GM12878 (cell line): ENCODE measurements at regions not wholly inside any gene's neighbourhood (a gene's known extent, or its start where the extent isn't known, plus 50 kb on each side); places are given as distances from the start of the nearest gene placed in this dataset.

Experiments
- CBFB ChIP-seq: IDR thresholded peaks from 2 replicates; pipeline ENCODE4 v1.6.1; 2016; ENCODE audit warnings: antibody characterized with exemption, low read depth
- MTA3 ChIP-seq: IDR thresholded peaks from 2 replicates; pipeline ENCODE4 v1.6.1; 2012; ENCODE audit warnings: low read length, inconsistent platforms, borderline replicate concordance
- NR2C2 ChIP-seq: IDR thresholded peaks from 2 replicates; pipeline ENCODE4 v1.6.1; 2011; ENCODE audit warnings: borderline replicate concordance, low read depth; ENCODE audit not compliant: control insufficient read depth, insufficient read length
- NRF1 ChIP-seq: conservative IDR thresholded peaks from 2 replicates; pipeline ENCODE4 v1.6.1; 2011; ENCODE audit warnings: mild to moderate bottlenecking, low read depth, low read length, improper control_type of control experiment
- RB1 ChIP-seq: fragments of 450-650 bp; formaldehyde crosslinking; IDR thresholded peaks from 2 replicates; pipeline ENCODE4 v1.6.1; 2017; ENCODE audit warnings: mild to moderate bottlenecking, borderline replicate concordance
- RBBP5 ChIP-seq: fragments of 200-600 bp; sonication (generic); conservative IDR thresholded peaks from 2 replicates; pipeline ENCODE4 v1.6.1; 2016
- ZBED1 ChIP-seq: IDR thresholded peaks from 2 replicates; pipeline ENCODE4 v1.6.1; 2016; ENCODE audit warnings: borderline replicate concordance
- ZNF622 ChIP-seq: fragments of 450-650 bp; IDR thresholded peaks from 2 replicates; pipeline ENCODE4 v1.6.1; 2017; ENCODE audit warnings: mild to moderate bottlenecking, inconsistent platforms
- TF ChIP-seq, protein P1 (sequence below): IDR thresholded peaks from 2 replicates; pipeline ENCODE4 v1.6.1; 2012; ENCODE audit warnings: mild to moderate bottlenecking, low read depth, low read length
- TF ChIP-seq, protein P2 (sequence below): fragments of 450-650 bp; formaldehyde crosslinking; IDR thresholded peaks from 2 replicates; pipeline ENCODE4 v1.4.0; 2022; ENCODE audit warnings: mild to moderate bottlenecking, moderate library complexity
- TF ChIP-seq, protein P3 (sequence below): IDR thresholded peaks from 2 replicates; pipeline ENCODE4 v1.6.1; 2012; ENCODE audit warnings: low read depth, low read length, improper control_type of control experiment
- TF ChIP-seq, protein P4 (sequence below): fragments of 150-350 bp; IDR thresholded peaks from 2 replicates; pipeline ENCODE4 v1.6.1; 2016; ENCODE audit warnings: low read depth, low read length
- TF ChIP-seq, protein P5 (sequence below): fragments of 450-650 bp; IDR thresholded peaks from 2 replicates; pipeline ENCODE4 v1.6.1; 2017; ENCODE audit warnings: mild to moderate bottlenecking, moderate library complexity

DNA sequence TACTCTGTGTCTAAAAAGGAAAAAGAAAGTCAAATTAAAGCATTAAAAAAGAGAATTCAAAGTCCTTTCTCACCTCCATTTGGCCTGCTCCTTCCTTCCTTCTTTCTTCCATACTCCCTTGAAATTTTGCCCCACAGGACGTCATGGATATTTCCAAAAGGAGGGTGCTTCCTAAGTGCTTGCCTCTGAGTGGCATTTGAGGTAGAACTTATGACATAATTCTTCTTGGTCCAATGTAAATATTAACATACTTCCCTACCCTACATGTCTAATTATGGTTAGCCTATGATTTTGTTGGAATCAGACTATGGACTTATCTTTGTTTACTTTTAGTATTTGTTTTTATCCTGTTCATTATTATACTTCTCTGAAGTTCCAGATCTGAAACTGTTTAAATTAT lies 132.3 kb downstream of the PFDN4 start (continued):
- TF ChIP-seq ZNF622 (no peak), RB1 (no peak), MTA3 (no peak), NR2C2 (no peak), NRF1 (no peak), RBBP5 (no peak), CBFB (no peak), ZBED1 (no peak)
- TF ChIP-seq, protein P1, sequence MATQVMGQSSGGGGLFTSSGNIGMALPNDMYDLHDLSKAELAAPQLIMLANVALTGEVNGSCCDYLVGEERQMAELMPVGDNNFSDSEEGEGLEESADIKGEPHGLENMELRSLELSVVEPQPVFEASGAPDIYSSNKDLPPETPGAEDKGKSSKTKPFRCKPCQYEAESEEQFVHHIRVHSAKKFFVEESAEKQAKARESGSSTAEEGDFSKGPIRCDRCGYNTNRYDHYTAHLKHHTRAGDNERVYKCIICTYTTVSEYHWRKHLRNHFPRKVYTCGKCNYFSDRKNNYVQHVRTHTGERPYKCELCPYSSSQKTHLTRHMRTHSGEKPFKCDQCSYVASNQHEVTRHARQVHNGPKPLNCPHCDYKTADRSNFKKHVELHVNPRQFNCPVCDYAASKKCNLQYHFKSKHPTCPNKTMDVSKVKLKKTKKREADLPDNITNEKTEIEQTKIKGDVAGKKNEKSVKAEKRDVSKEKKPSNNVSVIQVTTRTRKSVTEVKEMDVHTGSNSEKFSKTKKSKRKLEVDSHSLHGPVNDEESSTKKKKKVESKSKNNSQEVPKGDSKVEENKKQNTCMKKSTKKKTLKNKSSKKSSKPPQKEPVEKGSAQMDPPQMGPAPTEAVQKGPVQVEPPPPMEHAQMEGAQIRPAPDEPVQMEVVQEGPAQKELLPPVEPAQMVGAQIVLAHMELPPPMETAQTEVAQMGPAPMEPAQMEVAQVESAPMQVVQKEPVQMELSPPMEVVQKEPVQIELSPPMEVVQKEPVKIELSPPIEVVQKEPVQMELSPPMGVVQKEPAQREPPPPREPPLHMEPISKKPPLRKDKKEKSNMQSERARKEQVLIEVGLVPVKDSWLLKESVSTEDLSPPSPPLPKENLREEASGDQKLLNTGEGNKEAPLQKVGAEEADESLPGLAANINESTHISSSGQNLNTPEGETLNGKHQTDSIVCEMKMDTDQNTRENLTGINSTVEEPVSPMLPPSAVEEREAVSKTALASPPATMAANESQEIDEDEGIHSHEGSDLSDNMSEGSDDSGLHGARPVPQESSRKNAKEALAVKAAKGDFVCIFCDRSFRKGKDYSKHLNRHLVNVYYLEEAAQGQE: no peak
- TF ChIP-seq, protein P2, sequence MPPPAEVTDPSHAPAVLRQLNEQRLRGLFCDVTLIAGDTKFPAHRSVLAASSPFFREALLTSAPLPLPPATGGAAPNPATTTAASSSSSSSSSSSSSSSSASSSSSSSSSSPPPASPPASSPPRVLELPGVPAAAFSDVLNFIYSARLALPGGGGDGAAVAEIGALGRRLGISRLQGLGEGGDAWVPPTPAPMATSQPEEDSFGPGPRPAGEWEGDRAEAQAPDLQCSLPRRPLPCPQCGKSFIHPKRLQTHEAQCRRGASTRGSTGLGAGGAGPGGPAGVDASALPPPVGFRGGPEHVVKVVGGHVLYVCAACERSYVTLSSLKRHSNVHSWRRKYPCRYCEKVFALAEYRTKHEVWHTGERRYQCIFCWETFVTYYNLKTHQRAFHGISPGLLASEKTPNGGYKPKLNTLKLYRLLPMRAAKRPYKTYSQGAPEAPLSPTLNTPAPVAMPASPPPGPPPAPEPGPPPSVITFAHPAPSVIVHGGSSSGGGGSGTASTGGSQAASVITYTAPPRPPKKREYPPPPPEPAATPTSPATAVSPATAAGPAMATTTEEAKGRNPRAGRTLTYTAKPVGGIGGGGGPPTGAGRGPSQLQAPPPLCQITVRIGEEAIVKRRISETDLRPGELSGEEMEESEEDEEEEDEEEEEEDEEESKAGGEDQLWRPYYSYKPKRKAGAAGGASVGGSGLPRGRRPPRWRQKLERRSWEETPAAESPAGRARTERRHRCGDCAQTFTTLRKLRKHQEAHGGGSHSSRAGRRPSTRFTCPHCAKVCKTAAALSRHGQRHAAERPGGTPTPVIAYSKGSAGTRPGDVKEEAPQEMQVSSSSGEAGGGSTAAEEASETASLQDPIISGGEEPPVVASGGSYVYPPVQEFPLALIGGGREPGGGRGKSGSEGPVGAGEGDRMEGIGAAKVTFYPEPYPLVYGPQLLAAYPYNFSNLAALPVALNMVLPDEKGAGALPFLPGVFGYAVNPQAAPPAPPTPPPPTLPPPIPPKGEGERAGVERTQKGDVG: no peak
- TF ChIP-seq, protein P3, sequence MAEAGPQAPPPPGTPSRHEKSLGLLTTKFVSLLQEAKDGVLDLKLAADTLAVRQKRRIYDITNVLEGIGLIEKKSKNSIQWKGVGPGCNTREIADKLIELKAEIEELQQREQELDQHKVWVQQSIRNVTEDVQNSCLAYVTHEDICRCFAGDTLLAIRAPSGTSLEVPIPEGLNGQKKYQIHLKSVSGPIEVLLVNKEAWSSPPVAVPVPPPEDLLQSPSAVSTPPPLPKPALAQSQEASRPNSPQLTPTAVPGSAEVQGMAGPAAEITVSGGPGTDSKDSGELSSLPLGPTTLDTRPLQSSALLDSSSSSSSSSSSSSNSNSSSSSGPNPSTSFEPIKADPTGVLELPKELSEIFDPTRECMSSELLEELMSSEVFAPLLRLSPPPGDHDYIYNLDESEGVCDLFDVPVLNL: no peak
- TF ChIP-seq, protein P4, sequence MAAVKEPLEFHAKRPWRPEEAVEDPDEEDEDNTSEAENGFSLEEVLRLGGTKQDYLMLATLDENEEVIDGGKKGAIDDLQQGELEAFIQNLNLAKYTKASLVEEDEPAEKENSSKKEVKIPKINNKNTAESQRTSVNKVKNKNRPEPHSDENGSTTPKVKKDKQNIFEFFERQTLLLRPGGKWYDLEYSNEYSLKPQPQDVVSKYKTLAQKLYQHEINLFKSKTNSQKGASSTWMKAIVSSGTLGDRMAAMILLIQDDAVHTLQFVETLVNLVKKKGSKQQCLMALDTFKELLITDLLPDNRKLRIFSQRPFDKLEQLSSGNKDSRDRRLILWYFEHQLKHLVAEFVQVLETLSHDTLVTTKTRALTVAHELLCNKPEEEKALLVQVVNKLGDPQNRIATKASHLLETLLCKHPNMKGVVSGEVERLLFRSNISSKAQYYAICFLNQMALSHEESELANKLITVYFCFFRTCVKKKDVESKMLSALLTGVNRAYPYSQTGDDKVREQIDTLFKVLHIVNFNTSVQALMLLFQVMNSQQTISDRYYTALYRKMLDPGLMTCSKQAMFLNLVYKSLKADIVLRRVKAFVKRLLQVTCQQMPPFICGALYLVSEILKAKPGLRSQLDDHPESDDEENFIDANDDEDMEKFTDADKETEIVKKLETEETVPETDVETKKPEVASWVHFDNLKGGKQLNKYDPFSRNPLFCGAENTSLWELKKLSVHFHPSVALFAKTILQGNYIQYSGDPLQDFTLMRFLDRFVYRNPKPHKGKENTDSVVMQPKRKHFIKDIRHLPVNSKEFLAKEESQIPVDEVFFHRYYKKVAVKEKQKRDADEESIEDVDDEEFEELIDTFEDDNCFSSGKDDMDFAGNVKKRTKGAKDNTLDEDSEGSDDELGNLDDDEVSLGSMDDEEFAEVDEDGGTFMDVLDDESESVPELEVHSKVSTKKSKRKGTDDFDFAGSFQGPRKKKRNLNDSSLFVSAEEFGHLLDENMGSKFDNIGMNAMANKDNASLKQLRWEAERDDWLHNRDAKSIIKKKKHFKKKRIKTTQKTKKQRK: no peak
- TF ChIP-seq, protein P5, sequence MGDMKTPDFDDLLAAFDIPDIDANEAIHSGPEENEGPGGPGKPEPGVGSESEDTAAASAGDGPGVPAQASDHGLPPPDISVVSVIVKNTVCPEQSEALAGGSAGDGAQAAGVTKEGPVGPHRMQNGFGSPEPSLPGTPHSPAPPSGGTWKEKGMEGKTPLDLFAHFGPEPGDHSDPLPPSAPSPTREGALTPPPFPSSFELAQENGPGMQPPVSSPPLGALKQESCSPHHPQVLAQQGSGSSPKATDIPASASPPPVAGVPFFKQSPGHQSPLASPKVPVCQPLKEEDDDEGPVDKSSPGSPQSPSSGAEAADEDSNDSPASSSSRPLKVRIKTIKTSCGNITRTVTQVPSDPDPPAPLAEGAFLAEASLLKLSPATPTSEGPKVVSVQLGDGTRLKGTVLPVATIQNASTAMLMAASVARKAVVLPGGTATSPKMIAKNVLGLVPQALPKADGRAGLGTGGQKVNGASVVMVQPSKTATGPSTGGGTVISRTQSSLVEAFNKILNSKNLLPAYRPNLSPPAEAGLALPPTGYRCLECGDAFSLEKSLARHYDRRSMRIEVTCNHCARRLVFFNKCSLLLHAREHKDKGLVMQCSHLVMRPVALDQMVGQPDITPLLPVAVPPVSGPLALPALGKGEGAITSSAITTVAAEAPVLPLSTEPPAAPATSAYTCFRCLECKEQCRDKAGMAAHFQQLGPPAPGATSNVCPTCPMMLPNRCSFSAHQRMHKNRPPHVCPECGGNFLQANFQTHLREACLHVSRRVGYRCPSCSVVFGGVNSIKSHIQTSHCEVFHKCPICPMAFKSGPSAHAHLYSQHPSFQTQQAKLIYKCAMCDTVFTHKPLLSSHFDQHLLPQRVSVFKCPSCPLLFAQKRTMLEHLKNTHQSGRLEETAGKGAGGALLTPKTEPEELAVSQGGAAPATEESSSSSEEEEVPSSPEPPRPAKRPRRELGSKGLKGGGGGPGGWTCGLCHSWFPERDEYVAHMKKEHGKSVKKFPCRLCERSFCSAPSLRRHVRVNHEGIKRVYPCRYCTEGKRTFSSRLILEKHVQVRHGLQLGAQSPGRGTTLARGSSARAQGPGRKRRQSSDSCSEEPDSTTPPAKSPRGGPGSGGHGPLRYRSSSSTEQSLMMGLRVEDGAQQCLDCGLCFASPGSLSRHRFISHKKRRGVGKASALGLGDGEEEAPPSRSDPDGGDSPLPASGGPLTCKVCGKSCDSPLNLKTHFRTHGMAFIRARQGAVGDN: no peak
